Heart left ventricle (tissue), 13 donors: ENCODE measurements at regions not wholly inside any gene's neighbourhood (a gene's known extent, or its start where the extent isn't known, plus 50 kb on each side); places are given as distances from the start of the nearest gene placed in this dataset.

Experiments used
- POLR2A ChIP-seq, 2 donors: fragments of 450-650 bp; IDR thresholded peaks; one replicate each; pipeline ENCODE4 v1.6.1; 2017; ENCODE audit warnings: antibody characterized with exemption in 2 of 2, mild to moderate bottlenecking in 2 of 2, moderate library complexity in 2 of 2
- TF ChIP-seq, protein P1 (sequence below), 12 donors: fragments of 200-600 bp; sonication (generic) in 4 of 12; IDR thresholded peaks; one replicate each; pipeline versions ENCODE4 v1.5.0 to v1.8.0; 2018 to 2022; ENCODE audit warnings: antibody characterized with exemption in 12 of 12, mild to moderate bottlenecking in 5 of 12
- donor health status: ischemic (EF 13 %, LVEDD 7.1; RV severe dilation, severe dysfunction).
- donor health status: DM: no; HTN: yes; CAD: no.
- donor health status: DM: no; HTN: no; CAD: no.
- donor health status: ischemic (EF 25% LVEDD 6.9; RV normal size, moderate dysfunction).
- donor health status: ischemic (EF 25% LVEDD 5.7; RV mildly dilated, moderate dysfunction).
- donor health status: ischemic (EF 35%, LVEDD 5.7; RV mildly dilated, moderate dysfunction).
- donor health status: nonischemic (EF 11% LVEDD 7.7; RV severe dilation, severe dysfunction).
- donor health status: DM: yes; HTN: yes; CAD: no.
- donor health status: PGD.
- donor health status: ischemic (EF 29% LVEDD 5.4; RV normal size, mild dysfunction).
- donor health status: nonischemic (EF 23%, LVEDD 6.1; RV moderate dilation, normal function).

GRCh38 chr4:81678801-81679200 is 207.1 kb upstream of the RASGEF1B start:
- TF ChIP-seq, protein P1, sequence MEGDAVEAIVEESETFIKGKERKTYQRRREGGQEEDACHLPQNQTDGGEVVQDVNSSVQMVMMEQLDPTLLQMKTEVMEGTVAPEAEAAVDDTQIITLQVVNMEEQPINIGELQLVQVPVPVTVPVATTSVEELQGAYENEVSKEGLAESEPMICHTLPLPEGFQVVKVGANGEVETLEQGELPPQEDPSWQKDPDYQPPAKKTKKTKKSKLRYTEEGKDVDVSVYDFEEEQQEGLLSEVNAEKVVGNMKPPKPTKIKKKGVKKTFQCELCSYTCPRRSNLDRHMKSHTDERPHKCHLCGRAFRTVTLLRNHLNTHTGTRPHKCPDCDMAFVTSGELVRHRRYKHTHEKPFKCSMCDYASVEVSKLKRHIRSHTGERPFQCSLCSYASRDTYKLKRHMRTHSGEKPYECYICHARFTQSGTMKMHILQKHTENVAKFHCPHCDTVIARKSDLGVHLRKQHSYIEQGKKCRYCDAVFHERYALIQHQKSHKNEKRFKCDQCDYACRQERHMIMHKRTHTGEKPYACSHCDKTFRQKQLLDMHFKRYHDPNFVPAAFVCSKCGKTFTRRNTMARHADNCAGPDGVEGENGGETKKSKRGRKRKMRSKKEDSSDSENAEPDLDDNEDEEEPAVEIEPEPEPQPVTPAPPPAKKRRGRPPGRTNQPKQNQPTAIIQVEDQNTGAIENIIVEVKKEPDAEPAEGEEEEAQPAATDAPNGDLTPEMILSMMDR (IDR thresholded peaks at IDR 0.05): no peak
- TF ChIP-seq POLR2A (IDR thresholded peaks at IDR 0.05): no peak
